ENCODE measurements at regions not wholly inside any gene's neighbourhood (a gene's known extent, or its start where the extent isn't known, plus 50 kb on each side); places are given as distances from the start of the nearest gene placed in this dataset.

DNA sequence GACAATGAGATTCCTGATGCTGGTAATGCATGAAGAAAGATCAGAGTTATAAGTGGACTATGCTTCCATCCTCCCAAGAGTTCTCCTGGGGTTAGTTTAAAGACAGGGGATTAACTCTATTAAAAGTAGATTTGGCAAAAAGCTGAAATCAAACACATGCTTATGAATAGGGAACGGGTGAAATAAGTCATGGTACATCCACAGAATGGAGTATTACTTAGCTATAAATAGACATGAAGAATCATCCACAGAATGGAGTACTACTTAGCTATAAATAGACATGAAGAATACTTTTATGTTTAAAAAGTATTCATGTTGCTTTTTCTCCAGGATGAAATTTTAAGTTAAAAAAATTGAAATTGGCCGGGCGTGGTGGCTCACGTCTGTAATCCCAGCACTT lies 596.4 kb upstream of the B3GAT1 start:
- BruUV-seq (replicated peaks) = no TSS peak
- intact Hi-C loops (cut with micrococcal nuclease) = no loop called here
- Mint-ChIP-seq H3K4me3 (ENCODE audit: unreplicated experiment) (no peak overlapping the region), H3K9me3 (ENCODE audit: unreplicated experiment) (peaks cover 22% of the 10 kb centered on the region), H3K36me3 (ENCODE audit: insufficient read depth, unreplicated experiment) (no peaks in the 10 kb centered on the region), H3K27me3 (ENCODE audit: insufficient read depth, unreplicated experiment) (no peaks in the 10 kb centered on the region), H3K27ac (ENCODE audit: low read depth, unreplicated experiment) (no peak overlapping the region), H3K4me1 (ENCODE audit: insufficient read depth, unreplicated experiment) (no peaks in the 10 kb centered on the region)
- ChIA-PET CTCF (no interaction called here), POLR2A (interaction anchor here (0.5 kb wide), 1 partner anchor 710 kb away, joined by 4 read pairs; no protein-coding TSS in a partner anchor)
- no peak for DNase-seq (ENCODE audit: unreplicated experiment)
- TF ChIP-seq CTCF (IDR thresholded peaks at IDR 0.05; ENCODE audit: unreplicated experiment) = no peak

DNA sequence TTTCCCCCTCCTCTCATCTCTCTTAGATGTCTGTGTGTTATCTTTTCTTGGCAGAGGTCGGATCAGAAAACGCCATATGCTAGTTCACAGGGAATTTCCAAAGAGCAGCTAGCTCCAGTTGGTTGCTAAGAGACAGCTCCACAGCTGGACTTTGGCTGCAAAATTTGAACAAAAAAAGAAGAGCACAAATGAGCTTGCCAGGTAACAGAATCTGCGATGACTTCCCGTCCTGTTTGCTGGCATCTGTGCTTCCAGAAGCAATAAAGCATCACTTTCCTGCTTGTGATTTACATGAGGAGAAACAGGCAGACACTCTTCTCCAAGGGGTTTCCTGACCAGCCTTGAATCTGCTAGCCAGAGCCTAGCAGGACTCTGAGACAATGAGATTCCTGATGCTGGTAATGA lies 596.0 kb upstream of the B3GAT1 start:
- Mint-ChIP-seq H3K9me3 (ENCODE audit: unreplicated experiment) (peaks cover 18% of the 10 kb centered on the region), H3K27ac (ENCODE audit: low read depth, unreplicated experiment) (no peak overlapping the region), H3K4me3 (ENCODE audit: unreplicated experiment) (no peak overlapping the region), H3K4me1 (ENCODE audit: insufficient read depth, unreplicated experiment) (no peaks in the 10 kb centered on the region), H3K27me3 (ENCODE audit: insufficient read depth, unreplicated experiment) (no peaks in the 10 kb centered on the region), H3K36me3 (ENCODE audit: insufficient read depth, unreplicated experiment) (no peaks in the 10 kb centered on the region)
- TF ChIP-seq CTCF (IDR thresholded peaks at IDR 0.05; ENCODE audit: unreplicated experiment) = no peak
- CTCF ChIA-PET = interaction anchor here (0.6 kb wide), 1 partner anchor 68 kb away, joined by 3 read pairs; no protein-coding TSS in a partner anchor
- no TSS peak for BruUV-seq (replicated peaks)
- intact Hi-C loops (cut with micrococcal nuclease) = no loop called here
- POLR2A ChIA-PET = interaction anchor here (0.5 kb wide), 1 partner anchor 709 kb away, joined by 4 read pairs; no protein-coding TSS in a partner anchor
- no peak for DNase-seq (ENCODE audit: unreplicated experiment)

- no TSS peak for BruUV-seq (replicated peaks)
- intact Hi-C loops (cut with micrococcal nuclease) = no loop called here
- Mint-ChIP-seq H3K4me3 (ENCODE audit: unreplicated experiment) (no peak overlapping the region), H3K4me1 (ENCODE audit: insufficient read depth, unreplicated experiment) (no peaks in the 10 kb centered on the region), H3K27me3 (ENCODE audit: insufficient read depth, unreplicated experiment) (no peaks in the 10 kb centered on the region), H3K27ac (ENCODE audit: low read depth, unreplicated experiment) (no peak overlapping the region), H3K9me3 (ENCODE audit: unreplicated experiment) (peaks cover 14% of the 10 kb centered on the region), H3K36me3 (ENCODE audit: insufficient read depth, unreplicated experiment) (no peaks in the 10 kb centered on the region)
- TF ChIP-seq CTCF (IDR thresholded peaks at IDR 0.05; ENCODE audit: unreplicated experiment) = no peak
- ChIA-PET POLR2A (no interaction called here), CTCF (interaction anchor here (0.7 kb wide), 1 partner anchor 998 kb away, joined by 3 read pairs; no protein-coding TSS in a partner anchor)
- no peak for DNase-seq (ENCODE audit: unreplicated experiment)
These were observed 594.8 kb upstream of the B3GAT1 start for GRCh38 chr11:135006800-135007199.

DNA sequence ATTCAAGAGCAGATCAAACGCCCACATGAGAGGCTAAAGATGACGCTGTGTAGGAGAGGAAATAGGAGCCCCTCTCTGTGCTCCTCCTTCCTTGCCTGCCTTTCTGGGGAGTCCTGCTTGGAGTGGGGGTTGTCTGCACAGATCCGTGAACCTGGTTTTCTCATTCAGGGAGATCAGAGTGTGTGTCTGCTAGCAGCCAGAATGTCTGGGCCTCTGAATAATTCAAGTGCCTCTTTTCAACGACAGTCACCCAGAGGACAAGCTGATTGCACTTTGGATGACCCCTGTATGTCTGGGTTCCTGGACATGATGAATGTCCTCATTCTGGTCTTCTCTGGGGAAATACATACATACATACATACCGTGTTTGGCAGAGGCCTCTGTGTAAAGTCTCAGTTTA lies 592.5 kb upstream of the B3GAT1 start:
- Mint-ChIP-seq H3K4me1 (ENCODE audit: insufficient read depth, unreplicated experiment) (no peaks in the 10 kb centered on the region), H3K9me3 (ENCODE audit: unreplicated experiment) (peaks cover 34% of the 10 kb centered on the region), H3K27ac (ENCODE audit: low read depth, unreplicated experiment) (no peak overlapping the region), H3K4me3 (ENCODE audit: unreplicated experiment) (no peak overlapping the region), H3K36me3 (ENCODE audit: insufficient read depth, unreplicated experiment) (no peaks in the 10 kb centered on the region), H3K27me3 (ENCODE audit: insufficient read depth, unreplicated experiment) (no peaks in the 10 kb centered on the region)
- no peak for TF ChIP-seq CTCF (IDR thresholded peaks at IDR 0.05; ENCODE audit: unreplicated experiment)
- ChIA-PET CTCF (no interaction called here), POLR2A (no interaction called here)
- no TSS peak for BruUV-seq (replicated peaks)
- intact Hi-C loops (cut with micrococcal nuclease) = no loop called here
- DNase-seq (ENCODE audit: unreplicated experiment) = no peak

All from MCF 10A (cell line).